B cell (primary cell): ENCODE measurements at regions not wholly inside any gene's neighbourhood (a gene's known extent, or its start where the extent isn't known, plus 50 kb on each side); places are given as distances from the start of the nearest gene placed in this dataset.

Source experiments
- EZH2 ChIP-seq: IDR thresholded peaks from 2 replicates; pipeline ENCODE4 v1.6.1; 2012; ENCODE audit warnings: borderline replicate concordance, low read depth, mild to moderate bottlenecking, moderate library complexity, low read length; ENCODE audit not compliant: insufficient read depth, poor library complexity, severe bottlenecking
- TF ChIP-seq, protein P1 (sequence below): fragments of 200-600 bp; IDR thresholded peaks from one replicate; pipeline ENCODE4 v1.8.0; 2022; ENCODE audit warnings: antibody characterized with exemption, mild to moderate bottlenecking

DNA sequence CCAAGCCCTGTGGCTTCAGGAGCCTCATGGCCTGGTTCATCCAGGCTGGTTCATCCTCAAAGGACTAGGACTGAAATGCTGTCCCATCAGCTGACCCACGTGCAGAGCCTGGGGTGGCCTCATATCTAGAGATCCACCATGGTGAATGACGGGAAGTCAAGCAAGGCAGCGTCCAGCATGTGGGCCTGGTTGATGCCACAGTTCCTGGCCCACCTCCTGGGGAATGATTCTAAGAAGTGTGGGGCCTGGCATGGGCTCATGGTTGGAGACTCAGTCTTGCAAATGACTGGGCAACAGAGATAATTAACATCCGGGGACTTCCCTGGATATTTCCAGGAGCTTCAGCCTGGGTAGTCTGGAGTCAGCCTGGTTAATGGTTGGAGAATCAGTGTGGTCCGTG is 302.4 kb upstream of the SFSWAP start:
- no peak for TF ChIP-seq EZH2
- TF ChIP-seq, protein P1, sequence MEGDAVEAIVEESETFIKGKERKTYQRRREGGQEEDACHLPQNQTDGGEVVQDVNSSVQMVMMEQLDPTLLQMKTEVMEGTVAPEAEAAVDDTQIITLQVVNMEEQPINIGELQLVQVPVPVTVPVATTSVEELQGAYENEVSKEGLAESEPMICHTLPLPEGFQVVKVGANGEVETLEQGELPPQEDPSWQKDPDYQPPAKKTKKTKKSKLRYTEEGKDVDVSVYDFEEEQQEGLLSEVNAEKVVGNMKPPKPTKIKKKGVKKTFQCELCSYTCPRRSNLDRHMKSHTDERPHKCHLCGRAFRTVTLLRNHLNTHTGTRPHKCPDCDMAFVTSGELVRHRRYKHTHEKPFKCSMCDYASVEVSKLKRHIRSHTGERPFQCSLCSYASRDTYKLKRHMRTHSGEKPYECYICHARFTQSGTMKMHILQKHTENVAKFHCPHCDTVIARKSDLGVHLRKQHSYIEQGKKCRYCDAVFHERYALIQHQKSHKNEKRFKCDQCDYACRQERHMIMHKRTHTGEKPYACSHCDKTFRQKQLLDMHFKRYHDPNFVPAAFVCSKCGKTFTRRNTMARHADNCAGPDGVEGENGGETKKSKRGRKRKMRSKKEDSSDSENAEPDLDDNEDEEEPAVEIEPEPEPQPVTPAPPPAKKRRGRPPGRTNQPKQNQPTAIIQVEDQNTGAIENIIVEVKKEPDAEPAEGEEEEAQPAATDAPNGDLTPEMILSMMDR, result no peak
